Hepatic stellate cell (primary cell): ENCODE measurements at regions not wholly inside any gene's neighbourhood (a gene's known extent, or its start where the extent isn't known, plus 50 kb on each side); places are given as distances from the start of the nearest gene placed in this dataset.

Experiments
- DNase-seq: peaks from one replicate; pipeline ENCODE4 v3.0.0; 2011; ENCODE audit warnings: low spot score

DNA sequence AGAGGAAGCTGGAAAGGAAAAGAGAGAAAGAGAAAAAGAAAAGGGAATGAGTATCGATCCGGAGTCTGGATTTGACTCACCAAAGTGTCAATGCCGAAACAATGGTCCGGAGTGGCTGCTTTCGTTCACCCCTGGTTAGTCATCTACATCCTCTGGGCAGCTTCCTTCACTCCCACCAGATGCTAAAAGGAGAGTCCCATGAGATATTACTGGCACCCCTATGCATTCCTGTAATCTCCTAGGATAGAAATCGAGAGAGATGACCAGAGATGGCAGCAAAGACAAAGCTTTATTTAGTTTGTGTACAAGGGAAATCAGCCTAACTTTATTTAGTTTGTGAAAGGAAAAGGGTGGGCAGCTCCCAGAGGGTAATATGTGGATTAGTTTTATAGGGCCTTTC, 622.2 kb downstream of the ZPLD1 start:
- DNase-seq = no peak

- DNase-seq = no peak
Measured at GRCh38 chr3:103057487-103057886, 622.7 kb downstream of the ZPLD1 start.

DNA sequence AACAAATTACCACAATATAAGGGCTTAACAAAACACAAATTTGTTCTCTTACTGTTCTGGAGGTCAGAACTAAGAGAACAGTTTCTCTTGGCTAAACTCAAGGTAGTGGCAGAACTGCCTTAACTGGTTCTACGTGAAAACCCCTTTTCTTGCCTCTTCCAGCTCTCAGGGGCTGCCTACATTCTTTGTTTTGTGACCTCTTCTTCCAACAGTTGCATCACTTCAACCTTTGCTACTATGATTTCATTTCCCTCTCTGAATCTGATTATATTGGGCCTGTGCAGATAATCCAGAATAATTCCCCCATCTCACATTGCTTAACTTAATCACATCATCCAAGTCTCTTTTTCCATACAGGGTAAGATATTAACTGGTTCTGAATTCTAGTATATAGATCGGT, 624.6 kb downstream of the ZPLD1 start:
- DNase-seq = no peak

- DNase-seq = no peak
Measured at GRCh38 chr3:103060242-103060641, 625.4 kb downstream of the ZPLD1 start.

GRCh38 chr3:103067963-103068362, 633.1 kb downstream of the ZPLD1 start:
- DNase-seq = no peak

- DNase-seq = no peak
Measured at GRCh38 chr3:103075282-103075681, 640.5 kb downstream of the ZPLD1 start.

DNA sequence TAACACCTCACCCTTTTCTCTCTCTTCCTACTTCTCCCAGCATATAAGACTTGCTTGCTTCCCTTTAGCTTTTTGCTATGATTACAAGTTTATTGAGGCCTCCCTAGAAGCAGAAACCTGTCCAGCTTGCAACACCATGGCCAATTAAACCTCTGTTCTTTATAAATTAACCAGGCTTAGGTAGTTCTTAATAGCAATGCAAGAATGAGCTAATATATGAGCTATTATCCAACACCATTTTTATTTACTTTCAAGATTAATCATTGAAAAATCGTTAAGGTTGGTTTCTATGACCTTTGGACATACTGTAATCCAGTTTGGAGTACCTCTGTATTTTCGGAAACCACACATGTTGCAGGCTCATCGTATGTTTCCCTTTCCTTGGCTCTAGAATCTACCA, 643.1 kb downstream of the ZPLD1 start:
- no peak for DNase-seq

- no peak for DNase-seq
Measured at GRCh38 chr3:103082501-103082900, 647.7 kb downstream of the ZPLD1 start.

DNA sequence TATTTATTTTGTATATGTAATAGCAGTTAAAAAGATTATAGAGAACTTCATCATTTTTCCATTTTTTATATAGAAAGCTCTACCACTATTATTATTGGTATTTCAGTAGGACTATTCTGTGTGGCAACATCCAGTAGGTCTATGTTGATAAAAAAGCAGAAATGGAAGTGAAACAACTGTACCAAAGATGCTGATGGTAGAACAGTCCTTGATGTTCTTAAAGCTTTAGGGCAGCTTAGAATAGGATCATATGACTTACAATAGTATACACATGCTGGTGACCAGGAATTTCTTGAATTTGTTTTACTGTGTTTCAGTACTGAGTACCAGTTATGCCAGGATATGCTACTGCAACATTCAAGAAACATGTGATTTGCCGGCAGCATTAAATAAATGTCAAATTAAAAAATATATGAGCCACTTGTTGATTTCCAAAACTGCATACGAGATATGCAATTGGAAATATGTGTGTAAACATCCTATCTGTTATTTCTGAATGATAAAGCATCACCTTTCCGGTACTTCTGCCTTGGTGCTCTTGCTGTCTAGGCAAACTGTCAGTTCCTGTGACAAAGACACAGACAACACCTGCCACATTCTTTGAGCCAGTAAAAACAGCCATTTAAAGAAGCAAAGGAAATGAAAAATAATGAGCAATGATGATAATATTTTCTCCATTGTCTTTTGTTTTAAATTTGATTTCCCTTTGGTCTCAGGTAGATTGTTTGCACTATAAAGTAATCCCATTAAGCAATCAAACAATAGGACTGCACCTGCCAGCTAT, 649.2 kb downstream of the ZPLD1 start:
- DNase-seq = no peak

DNA sequence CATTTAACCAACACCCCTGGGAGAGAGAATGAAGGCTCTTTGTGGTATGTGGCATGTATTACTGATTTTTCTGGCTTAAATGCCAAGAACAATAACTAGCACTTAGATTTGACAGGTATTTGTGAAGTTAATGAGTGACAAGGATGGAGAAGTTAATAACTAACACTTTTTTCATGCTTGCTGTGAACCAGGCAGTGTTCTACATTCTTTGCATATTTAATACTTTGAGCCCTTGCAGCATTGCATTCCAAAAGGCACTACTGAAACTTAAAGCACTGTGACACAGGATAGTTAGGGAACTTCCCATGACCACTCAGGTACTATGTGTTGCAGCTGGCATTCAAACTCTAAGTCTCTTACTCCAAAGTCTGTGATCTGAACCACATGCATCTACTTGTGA, 650.6 kb downstream of the ZPLD1 start:
- DNase-seq = no peak

- no peak for DNase-seq
Measured at GRCh38 chr3:103089758-103090157, 654.9 kb downstream of the ZPLD1 start.

- no peak for DNase-seq
Measured at GRCh38 chr3:103105206-103105605, 670.4 kb downstream of the ZPLD1 start.

DNA sequence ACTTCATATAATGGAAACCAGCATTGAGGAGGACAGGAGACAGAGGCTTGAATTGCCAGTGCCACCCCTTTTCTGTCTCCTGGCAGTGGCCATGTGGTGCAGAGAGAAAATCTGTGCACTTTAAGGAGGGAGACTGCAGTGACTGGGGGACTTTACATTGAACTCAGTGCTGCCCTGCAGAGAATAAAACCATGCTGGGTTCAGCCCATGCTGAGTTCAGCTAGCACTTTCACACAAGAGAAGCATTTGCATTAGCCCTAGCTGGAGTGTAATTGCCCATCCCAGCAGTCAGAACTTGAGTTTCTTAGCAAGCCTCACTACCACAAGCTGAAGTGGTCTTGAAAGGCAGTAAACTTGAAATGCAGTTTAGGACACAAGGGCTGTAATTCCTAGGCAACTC, 677.5 kb downstream of the ZPLD1 start:
- DNase-seq = no peak

DNA sequence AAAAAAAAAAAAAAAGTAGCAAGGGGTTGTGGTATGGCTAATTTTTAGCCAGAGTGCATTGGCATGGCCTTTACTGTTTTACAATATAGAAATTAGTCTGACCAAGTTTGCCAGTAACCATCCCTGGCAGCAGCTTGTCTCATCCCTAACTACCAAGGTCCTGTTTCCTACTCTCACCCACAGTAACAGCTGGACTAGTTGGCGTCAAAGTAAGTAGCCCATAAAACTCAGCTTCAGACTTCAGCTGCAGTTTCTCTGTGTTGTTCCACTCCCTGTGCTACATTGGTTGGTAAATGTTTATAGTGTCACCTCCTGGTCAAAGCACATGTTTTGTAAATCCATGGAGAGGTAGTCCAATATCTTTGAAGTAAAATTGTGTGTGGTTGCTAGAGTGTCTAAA, 691.3 kb downstream of the ZPLD1 start:
- DNase-seq = no peak

DNA sequence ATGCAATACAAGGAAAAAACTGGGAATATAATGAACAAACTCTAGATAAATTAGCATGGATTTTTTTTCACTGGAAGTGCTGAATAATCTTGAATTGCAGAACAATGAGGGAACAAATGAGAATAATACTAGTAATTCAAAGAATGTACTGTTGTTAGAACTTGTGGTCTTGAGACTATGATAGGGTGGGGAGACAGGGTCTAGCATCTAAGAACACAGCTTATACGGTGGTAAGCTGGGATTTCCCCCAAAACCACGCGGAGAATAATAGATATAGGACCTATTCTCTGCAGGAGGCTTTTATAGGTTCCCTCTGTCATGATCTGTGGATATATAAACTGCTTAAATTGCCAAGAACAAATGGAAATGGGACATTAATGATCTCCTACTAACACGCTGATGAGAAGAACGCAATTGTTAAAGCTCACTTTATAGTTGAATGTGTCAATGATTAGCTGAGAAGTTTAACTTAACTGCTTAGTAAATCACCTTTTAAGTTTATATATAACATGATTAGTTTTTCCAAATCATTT, 692.3 kb downstream of the ZPLD1 start:
- DNase-seq = no peak

GRCh38 chr3:103127737-103128136, 692.9 kb downstream of the ZPLD1 start:
- no peak for DNase-seq

- DNase-seq = no peak
Measured at GRCh38 chr3:103134023-103134724, 699.4 kb downstream of the ZPLD1 start.

- no peak for DNase-seq
Measured at GRCh38 chr3:103136621-103137020, 701.8 kb downstream of the ZPLD1 start.

DNA sequence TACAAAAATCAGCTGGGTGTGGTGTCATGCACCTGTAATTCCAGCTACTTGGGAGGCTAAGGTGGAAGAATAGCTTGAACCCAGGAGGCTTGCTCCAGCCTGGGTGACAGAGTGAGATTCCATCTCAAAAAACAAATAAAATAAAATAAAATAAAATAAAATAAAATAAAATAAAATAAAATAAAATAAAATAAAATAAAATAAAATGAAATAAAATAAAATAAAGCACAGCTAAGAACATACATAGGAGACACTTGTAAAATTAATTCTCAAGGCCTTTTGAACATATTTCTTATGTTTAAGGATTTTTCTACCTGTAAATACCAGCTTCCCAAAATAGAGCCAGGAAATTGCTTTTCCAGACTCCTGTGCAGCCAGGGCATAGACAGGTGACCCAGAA, 703.0 kb downstream of the ZPLD1 start:
- no peak for DNase-seq

DNA sequence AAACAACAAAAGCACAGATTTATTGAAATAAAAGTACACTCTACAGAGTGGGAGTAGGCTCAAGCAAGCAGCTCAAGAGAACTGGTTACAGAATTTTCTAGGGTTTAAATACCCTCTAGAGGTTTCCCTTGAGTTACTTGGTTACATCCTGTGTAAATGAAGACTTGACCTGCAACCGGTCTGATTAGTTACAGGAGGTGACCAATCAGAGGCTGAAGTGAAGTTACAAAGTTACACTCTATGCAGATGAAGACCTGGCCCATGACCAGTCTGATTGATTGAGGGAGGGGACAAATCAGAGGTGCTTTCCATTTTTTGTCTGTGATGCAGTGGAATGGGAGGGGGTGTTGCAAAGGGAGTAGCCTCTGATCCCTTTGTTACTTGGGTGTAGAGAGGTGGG, 723.4 kb downstream of the ZPLD1 start:
- no peak for DNase-seq

DNA sequence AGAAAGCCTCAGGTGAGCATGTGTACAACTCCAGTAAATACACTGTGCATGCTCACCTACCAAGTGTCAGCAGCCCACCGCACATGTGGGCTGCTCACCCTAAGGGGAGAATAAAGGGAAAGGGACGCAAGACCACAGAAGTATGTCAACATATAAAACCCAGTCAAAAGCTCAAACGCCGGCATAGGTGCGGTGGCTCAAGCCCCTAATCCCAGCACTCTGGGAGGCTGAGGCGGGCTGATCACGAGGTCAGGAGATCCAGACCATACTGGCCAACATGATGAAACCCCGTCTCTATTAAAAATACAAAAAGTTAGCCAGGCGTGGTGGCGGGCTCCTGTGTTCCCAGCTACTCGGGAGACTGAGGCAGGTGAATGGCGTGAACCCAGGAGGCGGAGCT, 732.1 kb downstream of the ZPLD1 start:
- DNase-seq = no peak

- DNase-seq = no peak
Measured at GRCh38 chr3:103167850-103168249, 733.0 kb downstream of the ZPLD1 start.

GRCh38 chr3:103169289-103169688, 734.5 kb downstream of the ZPLD1 start:
- DNase-seq = no peak

DNA sequence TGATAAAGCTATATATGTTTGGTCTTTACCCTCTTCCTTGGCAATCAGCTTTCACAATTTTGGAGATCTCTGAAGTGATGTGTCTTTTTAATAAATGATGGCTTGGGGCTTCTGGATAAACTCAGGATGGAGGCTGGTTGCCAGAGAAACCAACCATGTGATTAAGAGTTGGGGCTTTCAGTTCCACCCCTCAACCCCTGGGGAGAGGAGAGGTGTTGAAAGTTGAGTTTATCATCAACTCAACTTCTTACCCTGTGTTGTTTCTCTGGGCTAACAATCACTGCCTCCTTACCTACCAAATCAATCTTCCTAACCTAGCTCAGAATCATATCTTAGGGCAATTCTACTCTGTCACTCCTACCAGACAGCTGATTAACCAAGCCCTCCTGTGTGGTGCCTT, 735.8 kb downstream of the ZPLD1 start:
- DNase-seq = no peak
